HUES6 (cell line): ENCODE measurements at regions not wholly inside any gene's neighbourhood (a gene's known extent, or its start where the extent isn't known, plus 50 kb on each side); places are given as distances from the start of the nearest gene placed in this dataset.
"Not testable (repeated sequence)": the region's sequence is repeated elsewhere in the genome, so short reads cannot be mapped to it uniquely, and the experiment has no call there.

Source experiments
- H3K27ac ChIP-seq: 2 replicates; pipeline ENCODE4 v1.7.0; 2013; ENCODE audit warnings: low read depth, mild to moderate bottlenecking, low read length, inconsistent platforms
- H3K27me3 ChIP-seq: 2 replicates; pipeline ENCODE4 v1.6.1; 2013; ENCODE audit warnings: low read length; ENCODE audit not compliant: control insufficient read depth, insufficient read depth
- H3K36me3 ChIP-seq: 2 replicates; pipeline ENCODE4 v1.6.1; 2013; ENCODE audit warnings: low read length; ENCODE audit not compliant: control insufficient read depth, insufficient read depth
- H3K4me1 ChIP-seq: 2 replicates; pipeline ENCODE4 v1.6.1; 2013; ENCODE audit warnings: low read length; ENCODE audit not compliant: control insufficient read depth, insufficient read depth
- H3K4me3 ChIP-seq: 2 replicates; pipeline ENCODE4 v1.5.1; 2013; ENCODE audit warnings: low read depth, low read length
- H3K9ac ChIP-seq: one replicate; pipeline ENCODE4 v1.6.1; 2013; ENCODE audit warnings: mild to moderate bottlenecking, low read length
- H3K9me3 ChIP-seq: 2 replicates; pipeline ENCODE4 v1.6.1; 2013; ENCODE audit warnings: low read depth, low read length; ENCODE audit not compliant: control insufficient read depth, insufficient read depth

GRCh38 chr14:48726080-48726642, 860.0 kb downstream of the RPS29 start:
- Histone ChIP-seq H3K9ac (no peak overlapping the region), H3K27me3 (no peaks in the 10 kb centered on the region), H3K4me1 (peaks cover 11% of the 10 kb centered on the region; the same call in 1 of the 2 replicates), H3K4me3 (no peak overlapping the region), H3K27ac (no peak overlapping the region), H3K9me3 (no peaks in the 10 kb centered on the region), H3K36me3 (no peaks in the 10 kb centered on the region)

GRCh38 chr14:48725051-48725734, 861.0 kb downstream of the RPS29 start:
- no peak overlapping the region for H3K4me3 ChIP-seq
- no peaks in the 10 kb centered on the region for H3K27me3 ChIP-seq
- H3K27ac ChIP-seq, result no peak overlapping the region
- no peaks in the 10 kb centered on the region for H3K36me3 ChIP-seq
- peaks cover 11% of the 10 kb centered on the region; the same call in 1 of the 2 replicates for H3K4me1 ChIP-seq
- H3K9ac ChIP-seq, result no peak overlapping the region
- no peaks in the 10 kb centered on the region for H3K9me3 ChIP-seq

DNA sequence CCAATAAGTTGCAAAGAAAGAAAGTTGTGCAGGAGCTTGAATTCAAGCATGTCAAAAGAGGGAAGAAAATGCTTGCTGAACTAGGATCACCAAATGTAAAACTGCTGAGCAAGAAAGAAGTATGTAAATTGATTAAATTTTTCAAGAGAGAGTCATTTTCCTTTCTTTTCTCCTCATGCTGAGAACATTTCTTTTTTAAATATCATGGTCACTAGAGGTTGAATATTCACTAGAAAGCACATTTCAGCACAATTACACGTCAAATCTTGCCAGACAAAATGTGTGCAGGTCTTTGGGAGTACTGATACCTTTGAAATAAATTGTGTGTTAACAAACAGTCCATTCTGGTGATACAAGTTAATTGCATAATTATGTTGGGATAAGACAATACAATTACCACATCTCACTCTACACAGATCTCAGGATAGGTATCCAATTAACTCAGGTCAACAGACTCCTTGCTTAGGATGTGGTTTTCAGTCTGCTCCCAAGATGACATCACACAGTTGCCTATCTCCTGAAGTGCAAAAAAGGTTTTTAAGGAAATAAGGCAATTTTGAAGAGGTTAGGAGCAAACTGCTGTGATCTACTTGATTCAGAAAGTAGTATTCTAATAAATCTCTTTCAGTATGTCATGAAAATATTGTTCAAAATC, 862.2 kb downstream of the RPS29 start:
- no peak overlapping the region for H3K27ac ChIP-seq
- no peaks in the 10 kb centered on the region for H3K9me3 ChIP-seq
- peaks cover 11% of the 10 kb centered on the region; the same call in 1 of the 2 replicates for H3K4me1 ChIP-seq
- H3K27me3 ChIP-seq, result no peaks in the 10 kb centered on the region
- H3K4me3 ChIP-seq, result no peak overlapping the region
- no peaks in the 10 kb centered on the region for H3K36me3 ChIP-seq
- H3K9ac ChIP-seq, result no peak overlapping the region

DNA sequence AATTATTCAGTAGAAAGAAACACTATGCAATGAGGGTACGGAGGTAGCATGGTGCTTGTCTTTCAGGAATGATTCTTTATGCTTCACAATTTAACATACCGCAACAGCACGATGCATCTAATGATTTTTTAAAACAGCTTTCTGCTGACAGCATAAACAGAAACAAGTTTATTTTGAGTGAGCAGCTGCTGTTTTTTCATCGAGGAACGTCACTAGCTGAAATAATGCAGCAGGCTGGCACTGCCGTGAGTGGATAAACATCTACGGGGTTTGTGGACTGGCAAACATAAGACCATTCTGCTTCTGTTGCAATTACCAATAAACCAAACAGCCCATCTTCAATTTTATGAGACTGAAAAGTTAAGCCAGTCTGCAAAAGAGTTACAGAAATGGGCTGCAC, 871.8 kb downstream of the RPS29 start:
- Histone ChIP-seq H3K27ac (no peak overlapping the region), H3K9me3 (no peaks in the 10 kb centered on the region), H3K9ac (no peak overlapping the region), H3K27me3 (no peaks in the 10 kb centered on the region), H3K4me1 (no peaks in the 10 kb centered on the region), H3K4me3 (no peak overlapping the region), H3K36me3 (no peaks in the 10 kb centered on the region)

DNA sequence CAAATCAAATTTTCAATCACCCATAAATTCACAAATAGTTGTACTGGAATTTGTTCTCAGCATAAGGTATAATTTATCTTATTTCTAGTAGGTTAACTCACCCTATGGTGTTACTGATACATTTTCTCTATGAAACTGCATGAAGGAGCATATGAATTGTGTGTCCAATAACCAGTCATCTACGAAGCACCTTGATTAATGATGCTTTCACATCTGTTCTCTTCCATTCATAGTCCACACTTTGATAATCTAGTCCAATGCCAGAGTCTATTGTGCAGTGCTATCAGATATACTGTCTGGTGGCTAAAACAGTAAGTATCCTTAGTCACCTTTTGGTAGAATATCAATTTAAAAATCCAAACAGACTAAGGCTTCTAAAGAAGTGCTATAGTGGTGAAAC, 876.0 kb downstream of the RPS29 start:
- H3K9me3 ChIP-seq, result no peaks in the 10 kb centered on the region
- no peaks in the 10 kb centered on the region for H3K27me3 ChIP-seq
- no peak overlapping the region for H3K27ac ChIP-seq
- no peak overlapping the region for H3K9ac ChIP-seq
- H3K4me1 ChIP-seq, result no peaks in the 10 kb centered on the region
- H3K36me3 ChIP-seq, result no peaks in the 10 kb centered on the region
- H3K4me3 ChIP-seq, result no peak overlapping the region

GRCh38 chr14:48709277-48709785, 876.8 kb downstream of the RPS29 start:
- Histone ChIP-seq H3K36me3 (no peaks in the 10 kb centered on the region), H3K27me3 (no peaks in the 10 kb centered on the region), H3K9me3 (no peaks in the 10 kb centered on the region), H3K4me3 (no peak overlapping the region), H3K27ac (no peak overlapping the region), H3K9ac (no peak overlapping the region), H3K4me1 (no peaks in the 10 kb centered on the region)

DNA sequence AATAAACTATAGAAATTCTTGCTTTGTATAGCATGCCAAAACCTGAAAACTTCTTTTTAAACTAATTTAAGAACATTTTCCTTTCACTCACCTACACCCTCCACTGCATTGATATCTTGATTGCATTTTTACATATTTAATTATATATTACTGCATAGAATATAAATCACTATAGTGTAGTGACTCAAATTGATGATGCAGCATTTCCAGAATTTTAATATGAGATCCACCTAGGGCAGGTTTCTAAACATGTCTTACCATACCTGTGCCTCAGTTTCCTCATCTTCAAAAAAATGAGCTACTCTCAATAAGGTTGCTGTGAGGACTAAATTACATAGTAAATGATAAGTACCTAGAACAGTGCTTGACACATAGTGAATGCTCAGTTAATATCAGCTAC, 881.5 kb downstream of the RPS29 start:
- Histone ChIP-seq H3K27ac (no peak overlapping the region), H3K9me3 (0 out of 2 replicates have a peak, but pooled peaks cover 3% of the 10 kb centered on the region), H3K27me3 (no peaks in the 10 kb centered on the region), H3K9ac (no peak overlapping the region), H3K4me3 (no peak overlapping the region), H3K36me3 (no peaks in the 10 kb centered on the region), H3K4me1 (no peaks in the 10 kb centered on the region)

- Histone ChIP-seq H3K9ac (no peak overlapping the region), H3K27ac (no peak overlapping the region), H3K27me3 (no peaks in the 10 kb centered on the region), H3K4me1 (no peaks in the 10 kb centered on the region), H3K4me3 (no peak overlapping the region), H3K9me3 (0 out of 2 replicates have a peak, but pooled peaks cover 3% of the 10 kb centered on the region), H3K36me3 (no peaks in the 10 kb centered on the region)
These were observed 882.3 kb downstream of the RPS29 start for GRCh38 chr14:48703728-48704467.

DNA sequence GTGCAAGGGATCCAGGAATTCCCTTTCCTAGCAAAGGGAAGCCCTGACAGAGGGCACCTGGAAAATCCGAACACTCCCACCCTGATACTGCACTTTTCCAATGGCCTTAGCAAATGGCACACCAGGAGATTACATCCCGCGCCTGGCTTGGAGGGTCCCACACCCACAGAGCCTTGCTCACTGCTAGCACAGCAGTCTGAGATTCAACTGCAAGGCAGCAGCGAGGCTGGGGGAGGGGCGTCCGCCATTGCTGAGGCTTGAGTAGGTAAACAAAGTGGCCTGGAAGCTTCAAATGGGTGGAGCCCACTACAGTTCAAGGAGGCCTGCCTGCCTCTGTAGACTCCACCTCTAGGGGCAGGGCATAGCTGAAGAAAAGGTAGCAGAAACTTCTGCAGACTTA, 888.8 kb downstream of the RPS29 start:
- not testable (repeated sequence) for H3K27me3 ChIP-seq, H3K36me3 ChIP-seq, H3K27ac ChIP-seq, H3K9ac ChIP-seq, H3K4me1 ChIP-seq, H3K9me3 ChIP-seq, H3K4me3 ChIP-seq

GRCh38 chr14:48693793-48694192, 892.4 kb downstream of the RPS29 start:
- H3K27ac ChIP-seq, result no peak overlapping the region

More at GRCh38 chr14:48693793-48694192, 892.4 kb downstream of the RPS29 start:
- no peak overlapping the region for H3K4me3 ChIP-seq
- no peaks in the 10 kb centered on the region for H3K27me3 ChIP-seq
- no peak overlapping the region for H3K9ac ChIP-seq
- H3K4me1 ChIP-seq, result no peaks in the 10 kb centered on the region
- H3K9me3 ChIP-seq, result no peaks in the 10 kb centered on the region; the same call in 1 of the 2 replicates
- H3K36me3 ChIP-seq, result no peaks in the 10 kb centered on the region
